ENCODE measurements at regions not wholly inside any gene's neighbourhood (a gene's known extent, or its start where the extent isn't known, plus 50 kb on each side); places are given as distances from the start of the nearest gene placed in this dataset.

DNA sequence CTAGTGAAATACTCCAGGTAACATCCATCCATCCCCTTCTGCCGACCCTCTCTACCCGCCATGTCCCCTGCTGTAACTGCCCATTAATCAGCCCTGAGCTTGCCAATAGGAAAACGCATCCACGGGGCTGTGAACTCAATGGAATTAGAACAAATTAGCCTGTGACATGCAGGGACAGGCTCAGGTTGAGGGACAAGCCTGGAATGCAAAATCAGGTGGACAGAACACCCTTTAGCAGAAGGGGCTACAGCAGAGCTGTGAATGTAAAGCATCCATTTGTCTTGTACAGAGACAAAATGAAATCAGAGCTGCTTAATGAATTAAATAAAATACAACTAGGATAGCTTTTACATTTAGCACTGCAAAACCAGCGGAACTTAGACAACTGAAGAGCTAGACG is 187.3 kb upstream of the SASH1 start:
- no peak for DNase-seq

DNA sequence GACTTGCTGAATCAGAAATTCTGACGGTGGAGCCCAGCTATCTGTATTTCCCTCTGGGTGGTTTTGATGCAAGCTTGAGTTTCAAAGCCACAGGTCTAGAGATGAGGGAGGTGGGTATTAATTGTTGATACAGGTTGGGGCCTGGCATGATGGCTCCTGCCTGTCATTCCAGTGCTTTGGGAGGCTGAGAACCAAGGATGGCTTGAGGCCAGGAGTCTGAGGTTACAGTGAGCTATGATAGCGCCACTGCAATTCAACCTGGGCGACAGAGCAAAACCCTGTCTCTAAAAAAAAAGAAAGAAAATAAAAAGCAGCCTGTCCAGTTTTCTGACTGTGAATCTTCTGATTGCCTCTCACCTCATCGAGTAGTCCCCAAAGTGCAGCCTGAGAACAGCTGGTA is 184.8 kb upstream of the SASH1 start:
- no peak for DNase-seq

DNA sequence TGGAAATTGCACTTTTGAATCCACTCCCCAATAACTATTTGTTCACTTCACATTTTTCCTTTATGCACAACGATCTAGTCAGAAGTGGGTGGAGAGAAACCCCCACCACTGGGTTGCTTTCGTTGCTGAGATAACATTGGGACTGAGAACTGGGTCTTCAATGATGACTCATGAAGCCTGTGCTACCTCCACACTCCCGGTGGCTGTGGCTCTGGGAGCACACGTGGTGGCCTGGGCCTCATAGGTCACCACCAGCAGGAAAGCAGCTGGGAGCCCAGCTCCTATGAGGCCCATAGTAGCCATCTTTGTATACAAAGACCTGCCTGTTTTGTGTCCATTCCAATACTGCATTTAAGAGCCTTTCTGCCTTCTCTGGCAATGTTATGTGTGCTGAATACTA is 178.0 kb upstream of the SASH1 start:
- DNase-seq = no peak

DNA sequence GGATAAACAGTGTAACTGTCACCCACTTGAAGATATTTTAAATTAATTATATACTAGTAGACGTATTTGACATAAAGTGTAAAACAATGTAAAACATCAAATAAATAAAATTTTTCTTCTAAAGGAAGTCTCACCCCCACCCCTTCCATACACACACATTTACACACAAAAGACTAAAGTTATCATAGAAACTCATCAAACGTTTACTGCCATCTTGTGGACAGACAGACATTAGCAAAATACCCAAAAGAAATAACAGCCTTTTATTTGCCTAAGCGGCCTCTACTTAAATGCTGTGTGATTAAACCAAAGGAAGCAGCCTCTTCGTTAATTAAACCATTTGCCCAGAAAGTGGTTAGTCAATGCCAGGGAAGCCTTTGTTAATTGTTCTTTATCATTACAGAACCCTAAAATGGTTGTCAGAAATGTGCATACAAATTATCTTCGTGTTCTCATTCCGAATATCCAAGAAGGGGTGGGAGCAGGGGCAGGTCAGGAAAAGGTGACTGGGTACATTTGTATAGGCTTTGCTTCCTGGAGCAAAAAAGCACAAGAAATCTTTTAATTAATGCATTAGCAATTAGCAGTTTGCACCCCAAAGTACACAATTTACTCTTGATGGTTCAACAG is 176.2 kb upstream of the SASH1 start:
- DNase-seq = peak; percentile 56 to 68 (median 57)

DNA sequence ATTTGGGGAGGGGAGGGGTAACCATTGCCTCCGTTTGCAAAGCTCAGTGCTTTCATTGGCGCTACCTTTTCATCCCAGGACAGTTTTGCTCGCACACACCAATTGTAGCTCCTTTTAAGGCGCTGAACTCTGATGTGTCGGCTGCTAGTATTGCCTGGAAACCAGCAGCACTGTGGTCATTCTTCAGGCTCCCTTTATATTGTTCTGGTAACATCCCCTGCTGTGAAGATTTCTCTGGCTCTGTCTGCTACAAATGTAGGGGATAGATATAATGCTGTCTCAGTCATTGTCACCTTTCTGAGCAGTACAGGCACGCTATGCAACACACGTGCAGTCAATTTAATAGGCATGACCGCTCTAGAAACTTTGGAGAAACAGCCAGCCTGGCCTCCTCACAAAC is 172.9 kb upstream of the SASH1 start:
- DNase-seq = no peak

DNA sequence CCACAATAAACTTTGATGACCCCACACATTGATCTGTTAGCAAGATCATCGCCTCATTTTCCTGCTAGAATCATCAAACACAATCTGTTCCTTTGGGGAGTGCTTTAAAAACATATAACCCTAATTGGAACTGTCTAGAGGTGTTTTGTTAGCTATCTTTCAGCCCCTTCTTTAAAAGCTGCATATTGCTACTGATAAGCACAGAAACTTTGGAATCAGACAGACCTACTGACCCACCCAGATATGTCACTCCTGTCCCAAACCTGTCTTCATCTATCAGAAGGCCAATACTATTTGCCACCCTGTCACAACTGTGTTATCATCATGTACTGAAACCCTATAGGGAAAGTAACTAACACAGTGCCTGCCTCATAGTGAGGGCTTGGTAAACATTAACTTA is 172.4 kb upstream of the SASH1 start:
- no peak for DNase-seq

DNA sequence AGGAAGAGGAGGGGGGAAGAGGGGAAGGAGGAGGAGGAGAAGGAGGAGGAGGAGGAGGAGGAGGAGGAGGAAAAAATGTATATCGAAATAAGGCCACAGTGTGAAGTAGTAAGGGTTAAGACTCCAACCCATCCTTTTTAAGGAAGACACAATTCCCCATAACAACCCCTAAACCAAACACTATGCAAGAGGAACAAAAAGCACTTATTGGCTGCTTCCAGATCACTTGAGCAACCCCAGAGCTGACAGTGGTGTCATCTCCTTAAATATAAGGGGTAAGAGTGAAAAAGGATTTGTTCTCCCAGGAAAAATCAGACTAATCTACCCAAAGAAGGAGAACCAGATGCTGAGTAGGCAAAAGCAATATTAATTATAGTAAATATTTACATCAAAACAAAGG is 169.1 kb upstream of the SASH1 start:
- DNase-seq = no peak

DNA sequence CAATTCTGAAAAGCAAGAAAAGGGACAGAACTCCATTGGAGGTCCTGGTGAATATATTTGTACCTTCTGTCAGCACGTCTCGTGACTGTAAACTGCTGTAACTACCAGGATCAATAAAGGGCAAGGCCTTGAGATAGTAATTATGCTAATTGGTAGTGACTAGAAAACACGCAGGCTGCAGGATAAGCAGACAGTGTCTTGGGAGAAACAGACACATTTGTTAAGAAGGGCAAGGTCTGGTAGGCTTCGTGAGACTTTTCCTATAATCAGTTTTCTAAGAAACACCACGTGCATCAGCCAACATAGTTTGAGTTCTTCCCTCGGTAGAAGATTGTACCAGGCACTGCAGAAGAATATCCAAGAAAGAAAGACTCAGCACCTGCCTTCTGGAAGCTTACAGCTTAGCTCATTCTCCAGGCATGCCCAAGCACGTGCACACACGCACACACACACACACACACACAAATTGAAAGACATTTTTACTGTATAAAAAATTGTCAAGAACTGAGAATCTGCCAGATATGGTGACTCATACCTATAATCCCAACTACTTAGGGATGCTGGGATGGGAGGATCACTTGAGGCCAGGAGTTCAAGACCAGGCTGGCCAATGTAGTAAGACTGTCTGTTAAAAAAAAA is 167.0 kb upstream of the SASH1 start:
- no peak for DNase-seq

DNA sequence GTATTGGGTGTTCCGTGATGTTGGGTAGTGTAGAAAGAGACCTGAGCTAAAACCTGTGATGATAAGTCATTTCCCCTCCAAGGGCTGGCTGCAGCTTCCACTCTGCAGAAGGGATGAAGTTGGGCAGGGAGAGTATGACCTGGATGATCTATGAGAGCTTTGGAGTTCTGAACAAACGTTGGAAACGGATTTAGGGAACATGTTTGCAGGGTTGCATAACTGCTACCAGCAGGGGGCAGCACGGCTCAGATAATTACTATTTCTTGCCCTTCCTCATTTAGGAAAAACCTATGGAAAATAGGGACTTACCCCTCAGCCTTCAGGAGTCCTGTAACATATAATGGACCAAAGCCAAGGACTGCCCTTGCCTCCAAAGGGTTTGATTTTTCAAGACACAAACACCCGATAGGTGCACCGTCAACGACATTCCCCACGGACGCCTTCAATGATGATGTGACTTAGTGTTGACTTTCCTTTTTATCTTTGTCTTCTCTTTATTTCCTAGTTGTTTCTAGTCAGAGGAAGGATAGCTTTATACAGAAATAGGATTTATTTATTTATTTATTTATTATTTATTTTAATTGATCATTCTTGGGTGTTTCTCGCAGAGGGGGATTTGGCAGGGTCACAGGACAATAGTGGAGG is 164.9 kb upstream of the SASH1 start:
- peak; percentile 40 to 75 (median 67) for DNase-seq

DNA sequence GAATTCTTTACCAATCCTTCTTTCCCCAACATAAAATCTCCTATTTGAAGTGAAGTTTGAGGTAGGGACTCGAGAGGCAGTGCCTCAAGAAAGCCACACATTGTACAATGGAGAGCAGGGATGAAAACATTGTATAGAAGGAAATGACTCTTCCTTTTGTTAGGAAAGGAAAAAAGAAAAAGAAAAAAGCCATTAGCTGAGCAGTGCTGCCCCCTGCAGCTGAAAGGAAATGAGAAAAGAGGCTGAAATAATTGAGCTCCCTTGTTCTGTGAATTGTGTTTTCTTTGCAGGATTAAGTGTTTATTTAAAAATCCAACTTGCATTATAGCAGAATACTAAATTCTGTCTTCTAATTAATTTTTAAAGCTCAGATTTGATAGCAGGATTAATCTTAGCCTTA is 162.9 kb upstream of the SASH1 start:
- no peak for DNase-seq

DNA sequence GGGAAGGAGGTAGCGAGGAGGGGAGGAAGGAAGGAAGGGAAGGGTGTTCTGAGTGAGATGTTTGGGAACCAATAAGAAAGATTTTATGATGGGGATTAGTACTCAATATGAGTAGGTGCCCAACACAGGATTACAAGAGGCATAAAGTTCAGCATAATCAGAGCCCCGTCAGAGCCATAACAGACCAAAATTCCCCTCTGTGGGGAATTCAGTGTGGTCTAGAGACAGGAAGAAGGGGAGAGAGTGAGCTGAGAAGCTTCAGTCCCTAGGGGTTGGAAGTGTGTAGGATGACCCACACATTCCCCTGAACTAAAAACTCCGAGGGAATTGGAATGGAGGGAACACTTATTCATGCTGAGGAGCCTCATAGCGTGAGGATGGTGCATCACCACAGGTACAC is 160.3 kb upstream of the SASH1 start:
- DNase-seq = no peak

DNA sequence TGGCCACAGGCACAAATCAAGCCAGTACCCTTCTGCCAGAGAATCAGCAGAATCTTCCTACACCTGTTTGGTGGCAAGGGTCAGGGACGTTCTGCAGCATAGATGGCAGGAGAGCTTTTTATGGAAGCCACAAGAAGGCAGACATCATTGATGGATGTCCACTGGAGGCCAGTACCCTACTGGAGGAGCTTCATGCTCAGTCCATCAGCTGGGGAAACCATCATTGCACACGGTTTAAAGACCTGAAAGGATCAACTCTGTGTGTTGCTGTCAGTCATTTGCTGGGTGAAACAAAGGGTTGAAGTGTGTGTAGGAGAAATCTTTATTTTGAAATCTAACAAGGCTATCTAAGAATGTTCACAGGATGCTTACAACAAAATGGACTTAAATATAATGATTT is 158.9 kb upstream of the SASH1 start:
- no peak for DNase-seq

DNA sequence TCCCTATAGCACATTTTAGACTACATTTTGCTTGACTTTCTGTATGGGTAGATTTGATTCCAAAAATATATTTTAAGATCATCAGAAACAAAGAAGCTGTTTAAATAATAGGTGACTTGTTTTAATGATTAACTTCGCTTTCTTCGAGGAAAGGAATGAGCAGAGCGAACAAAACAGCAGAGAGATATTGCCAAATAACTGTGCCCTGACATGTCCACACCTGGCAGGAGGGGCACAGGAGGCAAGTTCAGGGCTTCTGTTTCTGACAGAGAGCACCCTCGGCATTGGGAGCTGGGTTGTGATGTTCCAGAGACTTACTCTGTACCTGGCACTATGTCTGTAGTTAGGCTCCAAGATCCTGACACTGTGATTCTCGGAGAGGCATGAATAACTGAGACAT is 155.7 kb upstream of the SASH1 start:
- DNase-seq = no peak

DNA sequence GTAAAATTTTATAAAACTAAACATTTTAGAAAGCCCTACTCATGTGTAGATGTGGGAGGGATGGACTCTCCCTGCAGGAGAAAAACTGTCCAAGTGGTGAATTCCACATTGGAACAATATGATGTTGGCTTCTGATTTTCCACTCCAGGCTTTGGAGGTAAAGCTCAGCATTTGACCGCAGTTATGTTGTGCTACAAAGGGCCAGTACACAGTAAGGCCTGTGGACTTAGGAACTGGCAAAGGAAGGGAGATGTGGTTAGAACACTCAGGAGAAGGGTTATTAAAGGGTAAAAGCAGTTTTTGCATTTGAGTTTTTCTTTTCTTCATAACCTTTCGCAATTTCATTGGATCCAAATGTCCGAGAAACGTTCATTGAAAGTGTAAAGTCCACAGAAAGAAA is 150.3 kb upstream of the SASH1 start:
- peak in 1 of 3 donors; percentile 26 for DNase-seq

DNA sequence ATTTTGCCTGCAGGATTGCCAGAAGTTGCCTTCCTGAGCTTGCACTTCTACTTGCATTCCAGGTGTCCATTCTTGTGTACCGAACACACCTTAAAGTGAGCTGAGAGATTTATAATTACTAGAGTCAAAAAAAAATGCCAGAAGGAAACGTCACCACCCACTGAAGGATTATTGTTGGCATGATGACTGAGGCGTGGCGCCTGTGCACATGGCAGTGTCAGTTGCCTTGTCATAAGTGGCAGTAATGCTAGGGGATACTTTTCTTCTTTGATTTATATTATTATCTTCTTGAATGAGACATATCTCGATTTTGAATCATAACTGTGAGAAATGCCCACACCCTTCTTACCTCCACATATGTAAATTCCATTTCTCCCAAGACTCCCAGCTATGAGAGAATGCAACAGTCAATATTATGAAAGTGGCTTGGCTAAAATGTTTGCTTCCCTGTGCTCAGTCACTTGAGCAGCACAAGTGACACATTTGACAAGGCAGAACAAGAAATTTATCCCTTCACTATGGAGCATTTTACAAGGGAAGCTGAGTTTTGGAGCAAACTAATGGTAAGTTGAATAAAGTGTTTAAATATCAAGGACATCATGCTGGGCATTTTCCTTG is 149.5 kb upstream of the SASH1 start:
- DNase-seq = no peak

DNA sequence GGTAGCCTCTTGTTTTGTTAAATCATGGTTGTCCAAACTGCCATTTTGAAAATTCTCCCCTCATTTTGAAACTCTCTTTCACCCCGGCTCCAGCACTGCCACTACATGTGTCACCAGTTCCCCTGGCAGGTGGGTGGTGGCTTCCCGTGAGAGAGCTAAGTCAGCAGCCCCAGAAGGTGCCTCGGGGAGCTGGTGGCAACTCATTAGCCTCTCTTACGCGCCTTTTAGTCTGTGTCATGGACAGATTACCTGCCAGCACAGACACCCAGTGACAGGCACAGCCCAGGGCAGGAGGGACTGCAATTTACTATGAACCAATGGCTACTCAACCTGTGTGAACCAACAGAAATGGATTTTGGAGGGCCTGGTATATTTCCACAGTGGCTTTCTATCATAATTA is 147.1 kb upstream of the SASH1 start:
- no peak for DNase-seq

DNA sequence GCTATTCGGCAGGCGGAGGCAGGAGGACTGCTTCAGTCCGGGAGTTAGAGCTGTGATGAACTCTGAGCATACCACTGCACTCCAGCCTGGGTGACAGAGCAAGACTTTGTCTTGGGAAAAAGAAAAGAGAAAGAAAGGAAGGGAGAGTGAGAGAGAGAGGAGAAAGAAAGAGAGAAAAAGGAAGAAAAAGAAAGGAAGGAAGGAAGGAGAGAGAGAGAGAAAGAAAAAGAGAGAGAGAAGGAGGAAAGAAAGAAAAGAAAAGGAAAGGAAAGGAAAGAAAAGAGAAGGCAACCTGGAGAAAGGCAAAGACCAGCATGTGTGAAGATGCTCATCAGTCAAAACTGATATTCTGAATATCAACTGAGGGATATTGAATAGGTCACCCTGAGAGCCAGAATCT is 143.1 kb upstream of the SASH1 start:
- DNase-seq = no peak

DNA sequence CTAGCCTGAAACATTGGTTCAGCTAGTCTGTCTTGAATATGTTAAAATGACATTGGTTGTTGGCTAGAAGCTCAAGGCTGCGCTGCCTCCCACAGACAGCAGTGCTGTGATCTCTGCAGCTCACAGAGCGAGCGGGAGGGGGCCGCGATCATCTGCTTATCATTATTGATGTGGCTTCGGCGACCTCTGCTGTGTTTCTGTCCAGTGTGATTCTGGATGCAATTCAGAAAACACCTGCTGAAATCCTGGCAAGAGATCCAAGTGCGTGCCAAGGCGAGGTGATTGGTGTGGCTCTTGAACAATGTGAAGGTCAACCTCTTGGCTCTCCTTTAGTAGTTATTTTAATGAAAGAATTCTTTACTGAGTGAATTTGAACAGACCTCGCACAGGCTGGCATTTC is 142.3 kb upstream of the SASH1 start:
- peak in 1 of 3 donors; percentile 32 for DNase-seq

DNA sequence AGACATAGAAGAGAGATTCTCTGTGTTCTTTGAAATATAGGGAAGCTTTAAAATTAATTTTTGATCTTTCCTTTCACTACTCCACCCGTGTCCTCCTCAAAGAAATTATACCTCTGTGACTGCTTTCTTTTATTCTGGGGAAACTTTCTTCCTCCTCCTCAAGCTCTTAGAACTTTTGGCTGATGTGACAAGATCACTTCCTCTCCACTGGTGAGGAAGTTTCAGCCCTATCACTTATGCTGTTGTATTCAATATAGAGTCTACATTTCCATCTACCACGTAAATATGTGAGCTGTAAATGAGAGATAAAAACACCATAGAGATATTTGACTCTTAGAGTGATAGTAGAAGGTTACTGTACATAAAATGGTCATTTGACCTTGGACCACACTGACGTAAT is 141.9 kb upstream of the SASH1 start:
- no peak for DNase-seq

DNA sequence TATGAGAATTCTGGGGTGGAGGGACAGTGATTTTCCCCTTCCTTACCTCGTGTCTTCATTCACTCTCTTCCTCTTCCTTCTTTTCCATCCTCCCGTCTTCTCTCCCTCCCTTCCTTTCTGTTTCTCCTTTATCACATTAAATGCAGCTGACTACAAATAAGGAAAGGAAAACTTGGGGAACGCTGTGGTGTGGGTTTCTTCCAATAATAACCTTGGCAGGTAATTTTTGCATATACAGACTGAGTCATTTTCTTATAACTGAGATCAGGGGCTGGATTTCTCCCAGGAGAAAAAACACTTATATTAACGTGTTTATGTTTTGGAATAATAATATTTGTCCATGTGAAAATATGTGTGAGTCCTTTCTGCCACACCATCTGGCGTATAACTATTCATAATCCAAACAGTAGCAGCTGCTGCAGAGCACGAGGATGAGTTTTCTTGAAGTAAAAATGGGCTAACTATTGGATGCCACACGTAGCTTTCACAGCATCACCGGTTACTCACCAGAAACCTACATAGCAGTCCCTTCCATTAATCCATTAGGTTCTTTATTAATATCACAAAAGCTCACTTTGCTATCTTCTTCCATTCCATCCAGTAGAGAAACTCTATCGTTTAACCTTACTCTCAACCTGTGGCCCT is 139.2 kb upstream of the SASH1 start:
- DNase-seq = peak in 2 of 3 donors; percentile 25 to 41

DNA sequence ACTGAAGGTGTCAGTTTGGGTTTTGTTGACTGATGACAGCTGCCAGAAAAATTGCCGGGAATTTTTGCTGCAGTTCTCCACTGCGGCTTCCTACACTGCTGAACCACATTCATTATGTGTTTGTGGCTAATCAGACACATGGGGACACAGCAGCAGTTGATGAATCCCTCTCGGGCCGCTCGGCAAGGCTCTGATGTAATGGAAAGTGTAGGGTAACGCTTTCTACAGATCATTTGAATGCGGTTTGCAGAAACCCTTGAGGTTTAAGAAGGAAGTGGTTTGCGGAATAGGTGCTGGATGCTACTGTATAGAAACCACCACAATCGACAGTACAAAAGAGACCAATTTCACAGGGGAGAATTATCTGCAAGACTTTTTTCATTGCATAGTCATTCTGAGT is 138.7 kb upstream of the SASH1 start:
- DNase-seq = peak; percentile 27 to 93 (median 61)

DNA sequence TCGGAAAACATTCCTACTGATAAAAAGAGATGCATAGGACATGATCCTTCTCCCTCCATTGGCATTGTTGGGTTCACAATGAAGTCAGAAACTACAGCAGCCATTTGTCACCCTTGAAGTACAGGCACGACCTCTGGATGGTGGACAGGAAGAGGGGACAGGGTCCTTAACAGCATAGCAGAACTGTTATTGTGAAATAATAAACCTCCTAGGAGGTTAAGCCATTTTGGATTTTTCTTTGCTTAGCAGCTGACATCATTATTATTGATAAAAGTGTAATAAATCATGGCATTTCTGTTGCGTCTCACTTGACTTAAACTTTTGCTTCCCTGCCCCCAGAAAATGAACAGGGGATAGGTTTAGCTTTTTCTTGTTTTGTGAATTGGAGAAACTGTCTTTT is 134.3 kb upstream of the SASH1 start:
- DNase-seq = no peak

Measured in muscle of back (tissue), 3 donors.